ENCODE measurements at regions not wholly inside any gene's neighbourhood (a gene's known extent, or its start where the extent isn't known, plus 50 kb on each side); places are given as distances from the start of the nearest gene placed in this dataset.

- DNase-seq (ENCODE audit: extremely low spot score) = no peak
- CTCF ChIA-PET = interaction anchor here (1.9 to 2.0 kb wide), 2 partner anchors 10 to 133 kb away, joined by 4 to 6 read pairs; no protein-coding TSS in a partner anchor
- TF ChIP-seq CTCF (IDR thresholded peaks at IDR 0.05; ENCODE audit: control extremely low read depth, extremely low read depth, low read depth, missing control alignments) = no peak
- POLR2A ChIA-PET = no interaction called here
These were observed 137.8 kb upstream of the RGMB start for GRCh38 chr5:98635656-98636055.

- POLR2A ChIA-PET = no interaction called here
- no peak for TF ChIP-seq CTCF (IDR thresholded peaks at IDR 0.05; ENCODE audit: control extremely low read depth, extremely low read depth, low read depth, missing control alignments)
- no peak for DNase-seq (ENCODE audit: extremely low spot score)
- CTCF ChIA-PET = no interaction called here
These were observed 136.3 kb upstream of the RGMB start for GRCh38 chr5:98637116-98637515.

- TF ChIP-seq CTCF (IDR thresholded peaks at IDR 0.05; ENCODE audit: control extremely low read depth, extremely low read depth, low read depth, missing control alignments) = no peak
- CTCF ChIA-PET = interaction anchor here (2.0 kb wide), 1 partner anchor 22 kb away, joined by 6 read pairs; no protein-coding TSS in a partner anchor
- DNase-seq (ENCODE audit: extremely low spot score) = no peak
- POLR2A ChIA-PET = no interaction called here
These were observed 135.9 kb upstream of the RGMB start for GRCh38 chr5:98637557-98637956.

- ChIA-PET POLR2A (no interaction called here), CTCF (interaction anchor here (2.0 kb wide), 1 partner anchor 21 kb away, joined by 6 read pairs; no protein-coding TSS in a partner anchor)
- no peak for TF ChIP-seq CTCF (IDR thresholded peaks at IDR 0.05; ENCODE audit: control extremely low read depth, extremely low read depth, low read depth, missing control alignments)
- no peak for DNase-seq (ENCODE audit: extremely low spot score)
These were observed 135.4 kb upstream of the RGMB start for GRCh38 chr5:98638111-98638510.

GRCh38 chr5:98638701-98639100 is 134.8 kb upstream of the RGMB start:
- ChIA-PET POLR2A (no interaction called here), CTCF (interaction anchor here (2.0 kb wide), 1 partner anchor 21 kb away, joined by 6 read pairs; no protein-coding TSS in a partner anchor)
- no peak for TF ChIP-seq CTCF (IDR thresholded peaks at IDR 0.05; ENCODE audit: control extremely low read depth, extremely low read depth, low read depth, missing control alignments)
- DNase-seq (ENCODE audit: extremely low spot score) = no peak

DNA sequence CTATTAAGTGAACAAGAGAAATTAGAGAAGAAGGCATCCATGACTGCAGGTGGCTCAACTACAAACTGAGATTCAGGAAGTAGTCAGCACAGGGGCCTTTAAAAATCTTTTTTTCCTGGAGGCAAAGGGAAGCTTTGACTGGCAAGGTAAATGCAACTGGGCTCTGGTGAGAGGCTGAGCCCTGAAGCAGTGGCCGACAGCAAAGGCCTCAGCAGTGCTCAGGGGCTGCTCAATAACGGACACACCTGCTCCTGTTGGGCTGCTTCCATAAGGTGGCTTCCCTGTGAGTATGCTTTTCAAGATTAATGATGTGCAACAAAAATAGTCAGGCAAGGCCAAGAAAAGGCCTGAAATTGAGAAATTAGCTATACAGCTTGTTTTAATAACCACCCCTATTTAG is 134.2 kb upstream of the RGMB start:
- no peak for DNase-seq (ENCODE audit: extremely low spot score)
- ChIA-PET CTCF (interaction anchor here (2.0 kb wide), 1 partner anchor 20 kb away, joined by 6 read pairs; no protein-coding TSS in a partner anchor), POLR2A (no interaction called here)
- no peak for TF ChIP-seq CTCF (IDR thresholded peaks at IDR 0.05; ENCODE audit: control extremely low read depth, extremely low read depth, low read depth, missing control alignments)

- ChIA-PET POLR2A (no interaction called here), CTCF (no interaction called here)
- DNase-seq (ENCODE audit: extremely low spot score) = no peak
- no peak for TF ChIP-seq CTCF (IDR thresholded peaks at IDR 0.05; ENCODE audit: control extremely low read depth, extremely low read depth, low read depth, missing control alignments)
These were observed 131.8 kb upstream of the RGMB start for GRCh38 chr5:98641671-98642070.

Measured in GM10248 (cell line).